Activated CD4-positive, alpha-beta T cell treated with anti-CD3 and anti-CD28 coated beads for 36 hours (primary cell): ENCODE measurements at regions not wholly inside any gene's neighbourhood (a gene's known extent, or its start where the extent isn't known, plus 50 kb on each side); places are given as distances from the start of the nearest gene placed in this dataset.

ENCODE experiments used
- ATAC-seq: fragments of 200-7000 bp; cut with Tn5 transposase; one replicate; pipeline ENCODE4 v1.10.0; 2021; ENCODE audit warnings: mild to moderate bottlenecking, moderate library complexity
- CTCF ChIA-PET: fragments of 350-600 bp; sonication (Branson Sonifier 250); formaldehyde crosslinking; loops from one replicate; lab custom pipeline; 2021; ENCODE audit warnings: antibody characterized with exemption; lab: Charles Lee
- POLR2A ChIA-PET: fragments of 350-600 bp; sonication (Branson Sonifier 250); formaldehyde crosslinking; loops from one replicate; lab custom pipeline; 2021; ENCODE audit warnings: antibody characterized with exemption, inconsistent platforms; lab: Charles Lee
- DNase-seq: peaks from one replicate; pipeline ENCODE4 v3.0.0-alpha.2; 2020
- H3K27ac Mint-ChIP-seq: one replicate; pipeline ENCODE4 v1.8.0; 2021; ENCODE audit warnings: mixed read lengths
- H3K27me3 Mint-ChIP-seq: one replicate; pipeline ENCODE4 v1.8.0; 2021; ENCODE audit warnings: mixed read lengths
- H3K36me3 Mint-ChIP-seq: one replicate; pipeline ENCODE4 v1.8.0; 2021; ENCODE audit warnings: low read depth, mixed read lengths
- H3K4me1 Mint-ChIP-seq: one replicate; pipeline ENCODE4 v1.8.0; 2021; ENCODE audit warnings: mixed read lengths
- H3K4me3 Mint-ChIP-seq: one replicate; pipeline ENCODE4 v1.8.0; 2021; ENCODE audit warnings: mild to moderate bottlenecking, moderate library complexity, mixed read lengths
- H3K9me3 Mint-ChIP-seq: one replicate; pipeline ENCODE4 v1.8.0; 2021; ENCODE audit warnings: low read depth, mixed read lengths
- intact Hi-C, 2 experiments: fragments of 100-400 bp; cut with DNase I in 1 of 2; cut with micrococcal nuclease in 1 of 2; formaldehyde crosslinking; loops; one replicate each; pipeline versions ENCODE4 v1.14.2 to v1.15.1; 2022 to 2024; cut with DNase I, micrococcal nuclease

DNA sequence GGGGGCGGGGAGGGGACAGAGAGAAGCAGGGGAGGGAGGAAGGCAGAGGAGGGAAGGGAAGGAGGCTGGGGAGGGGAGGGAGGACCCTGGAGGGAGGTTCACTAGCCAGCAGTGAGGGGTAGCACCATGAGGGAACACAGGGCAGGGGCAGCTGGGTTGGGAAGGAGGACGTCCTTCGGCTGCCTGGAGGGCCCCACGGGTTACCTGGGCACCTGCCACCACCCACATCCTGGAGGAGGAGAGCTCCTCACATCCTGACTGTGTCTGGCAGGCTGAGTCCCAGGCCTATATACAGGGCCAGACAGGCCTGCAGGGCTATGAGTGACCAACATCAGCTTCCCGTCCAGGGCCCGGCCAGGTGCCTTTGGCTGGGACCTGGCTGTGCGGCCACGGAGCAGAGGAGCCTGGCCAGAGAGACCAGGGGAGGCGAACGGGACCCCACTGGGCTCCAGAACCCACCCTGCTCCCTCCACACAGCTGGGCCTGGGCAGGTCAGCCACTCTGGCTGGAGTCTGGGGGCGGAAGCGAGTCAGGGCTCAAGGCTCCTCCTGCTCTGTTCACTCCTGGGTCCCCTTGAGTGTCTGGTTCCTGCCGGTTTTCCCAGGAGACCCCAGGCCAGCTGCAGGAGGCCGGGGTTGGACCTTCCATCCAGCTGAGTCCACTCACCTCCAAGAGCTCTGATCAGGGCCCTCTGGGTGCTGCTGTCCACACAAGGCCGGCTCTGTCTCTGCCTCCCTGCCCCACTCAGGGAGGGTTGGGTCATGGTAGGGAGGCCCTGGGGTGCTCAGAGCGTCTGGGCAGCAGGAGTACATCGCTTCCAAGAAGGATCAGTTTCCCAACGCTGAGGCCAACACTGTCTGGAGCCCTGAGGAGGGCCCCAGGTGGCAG lies 677.7 kb downstream of the BRD1 start:
- no peak for DNase-seq
- intact Hi-C loops, result no loop called here
- H3K36me3 Mint-ChIP-seq, result no peaks in the 10 kb centered on the region
- ChIA-PET POLR2A (no interaction called here), CTCF (no interaction called here)
- H3K9me3 Mint-ChIP-seq, result no peaks in the 10 kb centered on the region
- no peak for ATAC-seq
- peaks cover 7% of the 10 kb centered on the region for H3K27me3 Mint-ChIP-seq
- H3K4me1 Mint-ChIP-seq, result no peaks in the 10 kb centered on the region
- H3K4me3 Mint-ChIP-seq, result no peak overlapping the region
- no peak overlapping the region for H3K27ac Mint-ChIP-seq

DNA sequence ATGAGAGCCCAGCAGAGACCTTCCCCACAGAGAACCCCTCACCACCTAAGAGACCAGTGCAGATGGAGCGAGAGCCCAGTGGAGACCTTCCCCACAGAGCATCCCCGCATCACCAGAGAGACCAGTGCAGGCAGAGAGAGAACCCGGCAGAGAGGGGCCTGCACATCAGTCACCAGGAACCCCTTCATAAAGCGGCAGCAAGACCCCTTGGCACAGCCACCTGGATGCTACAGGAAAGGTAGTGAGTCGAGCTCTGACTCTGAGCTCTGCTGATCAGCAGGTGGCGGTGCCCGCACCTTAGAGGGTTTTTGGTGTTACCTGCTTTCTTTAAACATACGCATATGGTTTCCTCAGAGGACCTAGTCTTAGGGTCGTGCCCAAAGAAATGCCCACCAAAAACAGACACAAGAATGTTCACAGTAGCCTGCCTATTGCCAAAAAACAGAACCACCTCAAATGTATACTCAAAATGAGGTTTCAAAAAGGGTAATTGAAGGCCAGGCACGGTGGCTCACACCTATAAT lies 678.7 kb downstream of the BRD1 start:
- Mint-ChIP-seq H3K9me3 (no peaks in the 10 kb centered on the region), H3K4me1 (no peaks in the 10 kb centered on the region), H3K27me3 (peaks cover 7% of the 10 kb centered on the region), H3K36me3 (no peaks in the 10 kb centered on the region), H3K27ac (no peak overlapping the region), H3K4me3 (no peak overlapping the region)
- POLR2A ChIA-PET, result no interaction called here
- no peak for DNase-seq
- intact Hi-C loops, result no loop called here
- CTCF ChIA-PET, result no interaction called here
- ATAC-seq, result no peak

DNA sequence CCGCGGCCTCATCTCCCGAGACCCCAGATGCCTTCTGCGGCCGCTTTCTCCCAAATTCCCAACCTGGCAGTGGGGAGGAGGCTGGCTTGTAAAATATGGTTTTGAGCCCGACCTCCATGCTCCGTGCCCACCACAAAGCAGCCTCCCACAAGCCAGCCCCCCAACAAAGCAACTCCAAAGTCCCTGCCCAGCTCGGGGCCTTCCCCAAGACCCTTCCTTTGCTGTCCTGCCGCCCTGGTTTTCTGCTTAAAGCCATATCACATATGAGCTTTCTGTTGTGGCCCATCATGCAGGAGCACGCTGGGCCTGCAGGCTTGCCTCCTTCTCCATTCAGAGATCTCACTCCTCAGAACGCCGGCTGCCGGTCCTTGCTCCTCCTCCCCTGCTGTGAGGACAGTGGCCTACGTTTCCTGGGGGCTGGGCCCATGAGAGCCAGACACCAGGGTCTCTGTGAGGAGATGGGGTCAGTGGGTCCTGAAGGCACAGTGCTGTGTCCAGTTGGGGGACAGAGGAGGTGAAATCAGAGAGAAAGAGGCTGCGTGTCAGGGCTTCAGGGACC lies 680.0 kb downstream of the BRD1 start:
- ATAC-seq (no peak), DNase-seq (no peak)
- ChIA-PET POLR2A (no interaction called here), CTCF (no interaction called here)
- no peaks in the 10 kb centered on the region for H3K4me1 Mint-ChIP-seq
- H3K27ac Mint-ChIP-seq, result no peak overlapping the region
- intact Hi-C loops, result no loop called here
- no peaks in the 10 kb centered on the region for H3K36me3 Mint-ChIP-seq
- no peaks in the 10 kb centered on the region for H3K9me3 Mint-ChIP-seq
- H3K4me3 Mint-ChIP-seq, result no peak overlapping the region
- H3K27me3 Mint-ChIP-seq, result peaks cover 7% of the 10 kb centered on the region

DNA sequence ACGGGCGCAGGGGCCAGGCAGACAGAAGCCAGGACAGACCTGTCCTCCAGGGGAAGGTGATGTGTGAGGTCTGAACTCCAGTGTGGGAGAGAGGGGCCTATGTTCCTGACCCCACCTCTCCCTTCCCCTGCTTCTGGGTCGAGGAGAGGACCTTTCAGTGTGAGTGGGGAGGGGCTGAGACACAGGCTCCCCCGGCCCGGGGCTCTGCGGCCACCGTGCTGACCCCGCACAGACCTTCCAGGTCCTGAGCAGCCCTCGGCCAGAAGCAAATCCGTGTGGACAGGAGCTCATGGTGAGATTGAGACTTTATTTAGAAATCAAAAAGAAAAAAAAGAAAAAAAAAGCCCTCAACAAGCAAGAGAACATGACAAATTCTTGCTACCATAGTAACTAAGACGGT lies 680.5 kb downstream of the BRD1 start:
- DNase-seq, result no peak
- ATAC-seq, result no peak
- no peak overlapping the region for H3K27ac Mint-ChIP-seq
- intact Hi-C loops, result no loop called here
- no peaks in the 10 kb centered on the region for H3K4me1 Mint-ChIP-seq
- H3K27me3 Mint-ChIP-seq, result peaks cover 7% of the 10 kb centered on the region
- ChIA-PET POLR2A (no interaction called here), CTCF (no interaction called here)
- no peaks in the 10 kb centered on the region for H3K9me3 Mint-ChIP-seq
- H3K36me3 Mint-ChIP-seq, result no peaks in the 10 kb centered on the region
- no peak overlapping the region for H3K4me3 Mint-ChIP-seq

DNA sequence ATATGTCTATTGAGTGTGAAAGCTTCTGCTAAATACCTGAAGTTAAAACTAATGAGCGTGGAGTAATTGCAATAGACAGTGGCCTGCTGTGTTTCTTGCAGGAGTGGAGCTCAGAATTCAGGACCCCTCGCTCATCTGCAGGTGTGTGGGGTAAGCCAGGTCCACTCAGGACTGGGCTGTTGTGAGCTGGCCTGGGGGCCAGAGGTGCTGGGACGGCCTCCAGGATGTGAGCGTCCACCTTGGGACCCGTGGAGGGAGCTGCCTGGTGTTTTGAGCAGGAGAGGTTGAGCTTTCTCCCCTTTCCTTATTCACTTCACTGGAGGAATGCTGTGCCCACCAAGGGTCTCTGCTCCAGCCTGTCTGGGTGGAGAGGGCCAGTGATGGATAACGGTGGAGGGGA lies 681.2 kb downstream of the BRD1 start:
- CTCF ChIA-PET, result no interaction called here
- Mint-ChIP-seq H3K4me3 (no peak overlapping the region), H3K9me3 (no peaks in the 10 kb centered on the region), H3K4me1 (no peaks in the 10 kb centered on the region), H3K27me3 (peaks cover 7% of the 10 kb centered on the region), H3K27ac (no peak overlapping the region), H3K36me3 (no peaks in the 10 kb centered on the region)
- POLR2A ChIA-PET, result no interaction called here
- no peak for DNase-seq
- ATAC-seq, result no peak
- intact Hi-C loops, result no loop called here

DNA sequence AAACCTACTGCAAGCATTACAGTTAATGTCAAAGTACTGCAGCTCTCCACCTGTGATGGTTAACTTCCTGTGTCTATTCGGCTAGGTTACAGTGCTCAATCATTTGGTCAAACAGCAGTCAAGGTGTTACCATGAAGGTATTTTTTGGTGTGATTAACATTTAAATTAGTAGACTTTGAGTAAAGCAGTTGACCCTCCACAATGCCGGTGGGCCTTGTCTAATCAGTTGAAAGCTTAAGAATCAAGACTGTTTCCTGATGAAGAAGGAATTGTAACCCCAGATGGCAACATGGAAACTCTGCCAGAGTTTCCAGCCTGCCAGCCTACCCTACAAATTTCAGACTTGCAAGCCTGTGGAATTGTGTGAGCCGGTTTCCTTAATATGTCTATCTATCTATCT lies 683.9 kb downstream of the BRD1 start:
- H3K36me3 Mint-ChIP-seq, result no peaks in the 10 kb centered on the region
- no peak for DNase-seq
- intact Hi-C loops, result no loop called here
- H3K27ac Mint-ChIP-seq, result no peak overlapping the region
- H3K4me3 Mint-ChIP-seq, result no peak overlapping the region
- ChIA-PET POLR2A (no interaction called here), CTCF (interaction anchor here (0.6 kb wide), 1 partner anchor 674 kb away, joined by 3 read pairs; no protein-coding TSS in a partner anchor)
- no peak for ATAC-seq
- peaks cover 7% of the 10 kb centered on the region for H3K27me3 Mint-ChIP-seq
- no peaks in the 10 kb centered on the region for H3K9me3 Mint-ChIP-seq
- H3K4me1 Mint-ChIP-seq, result no peaks in the 10 kb centered on the region

DNA sequence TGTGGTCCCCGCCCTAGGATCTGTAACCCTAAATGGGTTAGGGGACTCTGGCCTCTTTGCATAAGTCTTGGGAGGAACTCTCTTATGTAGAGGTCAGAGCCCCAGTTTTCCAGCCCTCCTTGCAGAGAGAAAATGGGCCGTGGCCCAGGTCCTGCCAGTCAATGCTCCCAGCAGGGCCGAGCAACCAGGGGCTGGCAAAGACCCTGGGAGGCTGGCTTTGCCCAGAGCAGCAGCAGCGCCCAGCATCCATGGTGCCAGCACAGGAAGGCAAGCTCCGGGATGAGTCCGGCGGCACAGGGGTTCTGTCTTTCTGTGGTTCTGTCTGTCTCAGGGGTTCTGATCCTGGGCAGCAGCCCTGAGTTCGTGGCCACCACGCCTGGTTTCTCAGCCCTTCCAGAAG lies 684.8 kb downstream of the BRD1 start:
- Mint-ChIP-seq H3K36me3 (no peaks in the 10 kb centered on the region), H3K27ac (no peak overlapping the region), H3K4me1 (no peaks in the 10 kb centered on the region), H3K27me3 (peaks cover 11% of the 10 kb centered on the region), H3K4me3 (no peak overlapping the region), H3K9me3 (no peaks in the 10 kb centered on the region)
- ChIA-PET CTCF (no interaction called here), POLR2A (no interaction called here)
- intact Hi-C loops, result no loop called here
- ATAC-seq (no peak), DNase-seq (no peak)

DNA sequence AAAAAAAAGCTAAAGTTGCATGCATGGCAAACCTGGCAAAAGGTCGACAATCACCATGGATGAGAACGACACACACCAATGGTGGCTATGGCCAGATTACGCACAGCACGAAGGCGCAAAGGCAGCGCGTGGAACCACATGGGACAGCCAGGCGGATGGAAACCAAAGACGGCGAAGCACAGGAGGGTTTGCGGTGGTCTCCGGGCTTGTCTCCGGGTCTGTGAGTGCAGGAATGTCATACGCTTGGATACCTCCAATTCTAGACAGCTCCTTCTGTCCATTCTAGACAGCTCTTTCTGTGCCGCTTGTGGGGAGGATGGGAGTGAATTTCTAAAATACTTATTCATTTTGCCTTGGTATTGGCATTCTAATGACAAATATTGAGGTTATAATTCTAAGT lies 685.4 kb downstream of the BRD1 start:
- DNase-seq (no peak), ATAC-seq (no peak)
- Mint-ChIP-seq H3K36me3 (no peaks in the 10 kb centered on the region), H3K27me3 (peaks cover 10% of the 10 kb centered on the region), H3K27ac (no peak overlapping the region), H3K4me3 (no peak overlapping the region), H3K9me3 (no peaks in the 10 kb centered on the region), H3K4me1 (no peaks in the 10 kb centered on the region)
- ChIA-PET CTCF (no interaction called here), POLR2A (no interaction called here)
- intact Hi-C loops, result no loop called here

DNA sequence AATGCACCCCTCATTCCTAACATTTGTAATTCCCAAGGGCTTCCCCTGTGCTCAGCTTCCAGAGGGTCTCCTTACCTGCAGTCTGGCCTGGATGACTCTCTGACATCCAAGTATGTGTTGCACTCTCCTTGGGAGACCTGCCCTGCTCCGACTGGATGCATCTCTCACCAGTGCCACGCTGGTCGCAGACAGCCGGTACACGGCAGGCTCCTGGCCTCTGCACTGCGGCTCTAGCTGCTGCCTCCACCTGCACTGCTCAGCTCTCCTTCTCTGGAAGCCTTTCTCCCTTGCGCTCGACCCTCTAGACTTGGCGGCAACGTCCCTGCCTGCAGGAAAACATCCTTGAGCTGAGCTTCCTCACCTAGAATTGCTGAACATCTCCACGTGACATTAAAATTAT lies 685.9 kb downstream of the BRD1 start:
- intact Hi-C loops, result no loop called here
- ChIA-PET CTCF (no interaction called here), POLR2A (no interaction called here)
- Mint-ChIP-seq H3K27me3 (peaks cover 10% of the 10 kb centered on the region), H3K4me1 (no peaks in the 10 kb centered on the region), H3K36me3 (no peaks in the 10 kb centered on the region), H3K27ac (no peak overlapping the region), H3K4me3 (no peak overlapping the region), H3K9me3 (no peaks in the 10 kb centered on the region)
- DNase-seq (no peak), ATAC-seq (no peak)

DNA sequence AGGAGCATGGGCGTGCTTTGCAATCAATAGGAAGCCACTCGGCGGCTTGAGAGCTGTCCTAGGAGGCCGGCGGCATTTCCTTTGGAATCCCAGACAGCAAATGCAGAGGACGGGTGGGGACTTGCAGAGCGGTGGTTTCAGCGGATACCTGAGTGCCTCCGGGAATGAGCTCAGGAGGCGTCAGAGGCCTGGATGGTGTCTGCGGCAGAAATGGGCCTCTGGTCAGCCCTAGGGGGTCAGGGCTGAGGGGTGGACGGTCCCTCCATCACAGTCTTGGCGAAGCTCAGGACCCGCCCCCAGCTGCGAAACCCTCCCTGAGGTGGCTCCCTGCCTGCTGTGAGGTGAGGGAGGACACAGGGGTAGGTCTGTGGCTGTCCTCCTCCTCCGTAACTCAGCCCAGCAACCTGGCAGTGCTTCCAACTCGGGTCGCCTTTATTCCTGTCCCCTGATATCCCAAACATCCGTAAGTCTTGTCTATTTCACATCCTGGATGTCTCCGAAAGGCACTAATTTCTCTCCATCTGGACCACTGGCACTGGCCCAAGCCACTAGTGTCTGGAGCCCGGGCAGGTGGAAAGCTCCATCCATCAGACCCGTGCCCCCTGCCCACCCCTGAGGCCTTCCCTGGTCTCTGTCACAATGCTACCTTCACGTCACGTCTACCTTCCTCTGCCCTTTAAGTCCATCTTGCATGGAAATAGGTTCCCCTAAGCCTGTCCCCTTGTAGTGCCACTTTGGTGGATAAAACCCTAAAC lies 686.6 kb downstream of the BRD1 start:
- H3K4me1 Mint-ChIP-seq, result no peaks in the 10 kb centered on the region
- no peak overlapping the region for H3K4me3 Mint-ChIP-seq
- intact Hi-C loops, result no loop called here
- DNase-seq (no peak), ATAC-seq (no peak)
- peaks cover 10% of the 10 kb centered on the region for H3K27me3 Mint-ChIP-seq
- H3K27ac Mint-ChIP-seq, result no peak overlapping the region
- ChIA-PET CTCF (no interaction called here), POLR2A (no interaction called here)
- H3K9me3 Mint-ChIP-seq, result no peaks in the 10 kb centered on the region
- H3K36me3 Mint-ChIP-seq, result no peaks in the 10 kb centered on the region

DNA sequence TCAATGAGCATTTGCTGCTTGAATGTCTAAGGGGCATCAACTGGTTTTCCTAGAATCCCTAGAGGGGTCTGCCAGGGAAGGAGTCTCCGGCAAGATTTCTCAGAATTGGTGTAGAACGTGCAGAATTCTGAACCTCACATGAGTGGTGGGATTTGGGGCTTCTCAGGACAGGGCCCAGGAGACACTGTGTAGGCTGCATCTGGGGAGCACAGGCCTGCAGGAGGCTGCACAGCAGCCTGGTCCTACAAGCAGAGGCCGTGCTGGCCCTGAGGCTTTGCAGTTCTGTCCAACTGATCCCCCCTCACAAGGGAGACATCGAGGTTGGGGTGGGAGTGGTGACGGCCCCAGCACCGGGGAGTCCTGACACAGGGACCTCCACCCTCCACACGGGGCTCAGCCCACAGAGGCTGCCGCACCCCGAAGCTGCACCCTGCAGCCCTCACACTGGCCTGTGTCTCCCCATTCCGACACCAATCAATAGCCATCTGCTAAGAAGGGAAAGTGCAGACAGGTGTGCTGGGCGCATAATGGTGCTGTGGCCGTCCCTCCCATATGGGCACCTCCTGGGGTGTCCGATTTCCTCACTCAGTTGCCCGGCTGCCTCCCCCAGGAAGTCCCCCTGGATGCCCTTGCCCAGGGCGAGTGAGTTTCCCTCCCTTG lies 688.1 kb downstream of the BRD1 start:
- DNase-seq (no peak), ATAC-seq (no peak)
- POLR2A ChIA-PET, result no interaction called here
- Mint-ChIP-seq H3K27ac (no peak overlapping the region), H3K4me3 (no peak overlapping the region), H3K9me3 (no peaks in the 10 kb centered on the region), H3K27me3 (peaks cover 12% of the 10 kb centered on the region), H3K36me3 (no peaks in the 10 kb centered on the region), H3K4me1 (no peaks in the 10 kb centered on the region)
- CTCF ChIA-PET, result no interaction called here
- intact Hi-C loops, result no loop called here
